GM19025 (cell line): ENCODE measurements at regions not wholly inside any gene's neighbourhood (a gene's known extent, or its start where the extent isn't known, plus 50 kb on each side); places are given as distances from the start of the nearest gene placed in this dataset.

Source experiments
- ATAC-seq: cut with Tn5 transposase; IDR thresholded peaks from one replicate; pipeline ENCODE4 v1.9.1; 2021; ENCODE audit warnings: mild to moderate bottlenecking, low read depth, moderate library complexity; ENCODE audit not compliant: unreplicated experiment

DNA sequence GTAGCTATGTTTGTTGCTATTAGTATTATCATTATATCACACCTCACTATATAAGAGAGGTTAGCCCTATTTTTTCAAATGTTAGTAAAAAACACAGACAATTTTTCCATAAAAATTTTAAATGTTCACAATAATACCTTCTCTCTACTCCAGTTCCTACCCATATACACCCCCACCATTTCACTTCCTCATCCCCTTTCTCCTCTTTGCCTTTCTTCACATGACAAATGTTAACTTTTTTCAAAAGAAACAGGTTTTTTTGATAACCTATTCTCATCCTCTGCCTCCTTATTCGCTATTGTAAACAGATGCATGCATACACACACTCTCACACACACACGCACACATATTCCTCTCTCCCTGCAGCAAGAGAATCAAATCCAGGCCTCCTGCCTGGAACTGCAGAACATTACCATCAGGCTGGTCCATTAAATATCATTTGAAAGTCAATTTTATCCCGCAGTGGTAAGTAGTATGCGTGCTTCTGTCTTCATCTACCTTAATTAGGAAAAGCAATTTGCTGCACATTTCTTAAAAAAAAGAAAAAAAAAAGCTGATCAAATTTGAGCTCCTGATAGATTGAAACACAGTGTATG, 55.5 kb downstream of the MID1IP1 start:
- no peak for ATAC-seq

DNA sequence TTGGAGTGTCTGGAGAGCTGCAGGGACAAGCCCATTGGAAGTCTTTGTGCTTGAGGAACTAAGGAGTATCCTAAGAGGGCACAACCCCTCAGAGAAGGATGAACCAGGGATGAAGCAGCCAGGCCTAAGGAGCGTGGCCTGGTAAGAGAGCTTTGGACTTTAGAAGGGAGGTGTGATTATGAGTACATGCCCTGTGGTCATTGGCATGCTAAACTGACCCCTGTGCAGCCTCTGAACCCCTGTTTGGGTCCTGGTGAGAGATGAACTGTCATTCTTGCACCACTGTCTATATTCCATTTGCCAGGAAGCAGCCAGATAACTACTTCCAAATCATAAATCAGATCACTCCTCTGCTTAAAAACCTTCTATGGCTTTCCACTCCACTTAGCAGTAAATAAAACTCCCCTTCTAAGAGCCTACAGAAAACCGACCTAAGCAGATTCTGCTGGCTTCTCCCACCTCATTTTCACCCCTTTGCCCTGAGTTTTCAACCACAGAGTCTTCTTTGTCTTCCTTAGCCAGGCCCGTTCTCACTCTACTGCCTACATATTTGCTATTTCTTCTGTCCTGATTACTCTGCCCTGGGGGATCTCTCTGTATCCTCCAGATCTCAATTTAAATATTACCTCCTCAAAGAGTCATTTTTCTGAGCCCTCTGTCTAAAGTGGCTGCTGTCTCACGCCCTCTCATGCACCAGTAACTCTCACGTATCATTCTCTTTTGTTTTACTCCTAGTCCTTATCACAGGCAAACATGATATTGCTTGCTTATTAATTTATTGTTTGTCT, 56.7 kb downstream of the MID1IP1 start:
- no peak for ATAC-seq

DNA sequence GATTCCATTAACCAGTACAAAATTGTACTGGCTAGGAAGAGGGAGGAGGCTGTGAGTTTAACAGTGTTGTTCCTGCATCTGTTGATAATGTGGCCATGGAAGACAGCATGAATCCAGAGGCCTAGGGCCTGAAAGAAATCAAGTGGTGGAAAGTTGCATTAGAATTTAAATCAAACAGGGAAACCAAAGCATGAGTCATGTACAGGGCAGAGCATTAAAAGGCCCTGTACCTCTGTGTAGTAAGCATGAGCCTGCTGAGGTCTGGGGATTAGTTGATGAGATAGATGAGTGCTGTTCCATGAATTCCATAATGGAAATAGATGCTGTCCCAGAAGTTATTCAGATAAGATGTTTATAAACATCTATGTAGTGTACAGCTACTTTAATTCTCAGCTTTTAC, 58.3 kb downstream of the MID1IP1 start:
- no peak for ATAC-seq

- ATAC-seq = no peak
These were observed 59.1 kb downstream of the MID1IP1 start for GRCh38 chrX:38860106-38861013.

- ATAC-seq = no peak
These were observed 60.2 kb downstream of the MID1IP1 start for GRCh38 chrX:38861489-38861888.

GRCh38 chrX:38862100-38862499, 60.8 kb downstream of the MID1IP1 start:
- no peak for ATAC-seq

GRCh38 chrX:38864165-38864564, 62.9 kb downstream of the MID1IP1 start:
- ATAC-seq = no peak

DNA sequence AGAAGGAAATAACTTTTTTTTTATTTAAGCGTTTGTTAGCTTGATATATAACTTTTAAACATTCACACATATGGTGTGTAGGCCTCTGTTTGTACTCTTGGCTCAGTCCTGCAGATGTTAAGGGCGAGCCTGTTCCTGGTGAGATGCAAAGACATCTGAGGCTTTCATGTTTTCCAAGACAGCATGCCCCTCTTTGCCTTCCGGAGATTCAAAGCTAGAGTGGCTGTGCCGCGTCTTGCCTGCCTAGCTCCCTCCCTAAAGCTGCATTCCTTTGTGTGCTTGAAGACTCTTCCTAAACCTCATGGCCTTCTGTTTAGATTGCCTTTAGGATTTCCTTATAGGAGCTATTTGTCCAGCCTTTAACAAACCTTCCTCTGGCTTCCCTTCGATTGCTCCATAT, 67.1 kb downstream of the MID1IP1 start:
- no peak for ATAC-seq

DNA sequence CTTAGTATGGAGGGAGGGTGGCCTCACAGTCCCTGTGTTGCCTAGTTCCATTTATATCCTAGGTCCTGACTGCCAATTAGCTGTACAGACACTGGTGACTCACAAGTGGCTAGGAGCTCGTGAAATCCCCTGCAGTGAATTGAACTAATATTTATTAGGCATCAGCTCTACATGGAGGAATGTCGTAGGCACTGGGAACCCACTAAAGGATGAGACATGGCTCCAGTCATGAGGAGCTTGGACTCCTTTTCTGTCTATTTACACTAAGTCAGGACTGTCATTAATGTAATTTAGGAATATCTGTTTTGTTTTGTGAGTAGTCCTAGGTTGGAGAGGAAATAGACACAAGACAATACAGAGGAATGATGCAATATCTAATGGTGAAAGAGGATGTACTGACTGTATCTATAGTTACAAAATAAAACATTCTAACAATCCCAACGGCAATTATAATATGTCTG, 67.7 kb downstream of the MID1IP1 start:
- ATAC-seq = no peak

- ATAC-seq = no peak
These were observed 69.2 kb downstream of the MID1IP1 start for GRCh38 chrX:38870361-38870895.

GRCh38 chrX:38871129-38872029, 70.1 kb downstream of the MID1IP1 start:
- ATAC-seq = no peak

DNA sequence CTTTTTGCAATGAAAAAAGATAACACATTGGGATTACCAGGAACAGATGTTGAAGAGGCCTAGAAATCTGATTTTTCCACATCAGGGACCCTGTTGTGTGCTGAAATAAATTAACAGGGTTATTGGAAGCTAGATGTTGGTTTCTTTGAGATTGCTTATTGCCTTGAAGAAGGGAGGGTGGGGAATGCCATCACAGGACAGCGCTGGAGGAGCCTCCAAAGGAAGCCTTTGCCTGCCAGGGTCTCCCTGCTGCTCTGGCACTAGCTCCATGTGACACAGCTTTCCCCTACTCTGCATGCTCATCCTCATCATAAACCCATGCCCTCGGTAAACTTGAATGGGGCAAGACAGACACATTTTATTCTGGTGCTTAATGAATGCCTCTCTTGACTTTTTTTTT, 76.1 kb downstream of the MID1IP1 start:
- no peak for ATAC-seq

DNA sequence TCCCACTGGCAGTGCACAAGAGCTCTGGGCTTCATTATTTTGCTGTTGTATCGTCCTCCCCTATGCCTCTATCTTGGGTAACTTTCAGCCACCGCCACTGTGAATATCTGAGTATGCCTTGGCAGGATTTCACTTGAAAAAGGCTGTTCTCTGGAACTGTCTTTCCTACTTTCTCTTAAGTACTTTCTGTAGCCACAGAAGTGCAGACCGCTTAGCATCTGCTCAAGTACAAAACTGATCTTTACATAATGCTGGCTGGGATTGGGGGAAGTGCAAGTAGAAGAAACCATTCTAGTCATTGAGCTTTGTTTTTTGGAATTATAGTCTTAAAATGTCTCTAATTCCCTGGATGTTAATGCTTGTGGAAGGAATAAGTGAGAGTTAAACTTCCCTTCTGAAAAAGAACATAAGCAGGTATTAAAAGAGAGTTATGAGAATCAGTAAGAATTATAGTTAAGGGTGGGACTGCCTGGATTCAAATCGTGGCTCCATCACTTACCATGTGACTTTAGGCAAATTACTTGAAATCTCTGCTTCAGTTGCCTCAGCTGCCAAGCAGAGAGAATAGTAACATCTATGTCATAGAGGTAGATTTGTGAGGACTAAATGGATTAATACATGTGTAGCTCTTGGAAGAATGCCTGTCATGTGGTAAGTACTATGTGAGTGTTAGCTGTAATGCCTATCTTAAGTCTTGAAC, 77.5 kb downstream of the MID1IP1 start:
- ATAC-seq = no peak

- ATAC-seq = peak; percentile 44
These were observed 78.5 kb downstream of the MID1IP1 start for GRCh38 chrX:38879631-38880220.

DNA sequence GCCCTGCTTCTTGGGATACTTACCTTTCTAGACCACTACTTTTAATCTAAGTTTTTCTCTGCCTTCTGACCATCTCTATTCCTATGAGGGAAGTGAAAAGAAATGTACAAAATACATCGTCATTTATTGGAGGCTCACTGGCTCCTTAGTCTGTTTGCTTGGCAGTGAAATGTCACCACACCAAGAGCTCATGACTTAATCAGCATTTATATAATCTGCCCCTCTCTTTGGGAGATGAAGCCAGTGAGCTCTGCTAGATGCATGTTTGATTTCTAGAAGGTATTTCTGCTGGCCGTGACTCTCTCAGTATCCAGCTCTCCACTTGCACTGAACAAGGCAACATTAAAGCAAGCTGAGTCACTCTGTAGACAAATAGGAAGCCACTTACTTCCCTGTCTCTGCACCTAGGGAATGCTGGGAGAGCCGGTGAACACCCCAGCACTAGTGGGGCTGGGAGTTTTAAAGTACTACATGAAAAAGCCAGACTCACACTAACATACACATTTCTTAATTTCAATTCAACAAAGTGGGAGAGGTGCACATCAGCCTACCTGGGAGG, 79.1 kb downstream of the MID1IP1 start:
- no peak for ATAC-seq

GRCh38 chrX:38881066-38881465, 79.8 kb downstream of the MID1IP1 start:
- ATAC-seq = no peak

DNA sequence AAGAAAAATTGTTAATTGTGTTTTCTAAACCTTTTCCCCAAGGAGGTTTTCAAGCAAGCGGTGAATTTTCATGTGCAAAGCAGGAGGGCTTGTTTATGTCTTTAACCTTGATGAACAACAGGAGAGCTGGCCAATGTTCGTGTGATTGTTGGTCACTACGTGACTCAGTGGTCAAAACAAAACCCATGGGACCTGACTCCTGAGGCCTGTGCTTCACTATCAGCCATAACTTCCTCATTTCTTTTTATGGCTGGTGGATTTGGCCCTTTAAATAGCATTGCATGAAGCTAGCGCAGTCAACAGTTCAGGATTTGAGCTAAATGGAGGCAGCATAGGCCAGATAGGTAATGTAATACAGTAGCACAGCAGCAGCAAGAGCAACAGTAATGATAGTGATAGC, 80.5 kb downstream of the MID1IP1 start:
- ATAC-seq = no peak

GRCh38 chrX:38882894-38883626, 81.8 kb downstream of the MID1IP1 start:
- no peak for ATAC-seq
